ENCODE measurements at regions not wholly inside any gene's neighbourhood (a gene's known extent, or its start where the extent isn't known, plus 50 kb on each side); places are given as distances from the start of the nearest gene placed in this dataset.

DNA sequence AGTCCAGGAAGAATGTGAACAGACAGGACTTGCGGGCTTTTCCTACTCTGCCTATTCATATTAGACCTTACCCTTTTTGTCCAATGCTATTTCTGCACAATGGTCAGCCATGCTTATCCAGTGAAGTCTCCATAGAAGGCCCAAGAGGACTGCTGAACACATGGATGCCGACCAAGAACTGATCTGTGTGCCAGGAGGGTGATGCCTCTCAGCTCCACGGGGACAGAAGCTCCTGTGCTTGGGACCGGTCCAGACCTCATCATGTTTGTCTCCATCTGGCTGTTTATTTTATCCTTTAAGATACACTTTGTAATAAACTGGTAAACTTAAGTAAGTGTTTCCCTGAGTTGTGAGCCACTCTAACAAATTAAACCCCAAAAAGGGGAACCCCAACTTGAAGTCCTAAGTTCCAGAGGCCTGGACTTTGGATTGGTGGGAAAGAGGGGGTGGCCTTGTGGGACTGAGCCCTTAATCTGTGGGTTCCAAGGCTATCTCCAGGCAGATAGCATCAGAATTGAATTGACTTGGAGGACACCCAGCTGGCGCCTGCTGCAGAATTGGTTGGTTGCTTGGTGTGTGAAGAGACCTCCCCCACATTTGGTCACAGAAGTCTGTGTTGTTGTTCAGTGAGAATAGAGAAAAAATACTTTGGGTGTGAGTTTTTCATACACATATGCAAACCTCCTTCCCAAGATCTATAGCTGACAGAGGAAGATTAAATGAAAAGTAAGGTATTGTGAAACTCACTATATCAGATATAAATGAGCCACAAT, 57.9 kb upstream of the ANKH start:
- TF ChIP-seq, protein P1, sequence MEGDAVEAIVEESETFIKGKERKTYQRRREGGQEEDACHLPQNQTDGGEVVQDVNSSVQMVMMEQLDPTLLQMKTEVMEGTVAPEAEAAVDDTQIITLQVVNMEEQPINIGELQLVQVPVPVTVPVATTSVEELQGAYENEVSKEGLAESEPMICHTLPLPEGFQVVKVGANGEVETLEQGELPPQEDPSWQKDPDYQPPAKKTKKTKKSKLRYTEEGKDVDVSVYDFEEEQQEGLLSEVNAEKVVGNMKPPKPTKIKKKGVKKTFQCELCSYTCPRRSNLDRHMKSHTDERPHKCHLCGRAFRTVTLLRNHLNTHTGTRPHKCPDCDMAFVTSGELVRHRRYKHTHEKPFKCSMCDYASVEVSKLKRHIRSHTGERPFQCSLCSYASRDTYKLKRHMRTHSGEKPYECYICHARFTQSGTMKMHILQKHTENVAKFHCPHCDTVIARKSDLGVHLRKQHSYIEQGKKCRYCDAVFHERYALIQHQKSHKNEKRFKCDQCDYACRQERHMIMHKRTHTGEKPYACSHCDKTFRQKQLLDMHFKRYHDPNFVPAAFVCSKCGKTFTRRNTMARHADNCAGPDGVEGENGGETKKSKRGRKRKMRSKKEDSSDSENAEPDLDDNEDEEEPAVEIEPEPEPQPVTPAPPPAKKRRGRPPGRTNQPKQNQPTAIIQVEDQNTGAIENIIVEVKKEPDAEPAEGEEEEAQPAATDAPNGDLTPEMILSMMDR (IDR thresholded peaks at IDR 0.05; ENCODE audit: insufficient read depth, low read depth, low read length): no peak
- no peak for TF ChIP-seq EZH2 (IDR thresholded peaks at IDR 0.05; ENCODE audit: insufficient read depth, low read length)

Measured in astrocyte (in vitro differentiated cells and primary cell).